ENCODE measurements at regions not wholly inside any gene's neighbourhood (a gene's known extent, or its start where the extent isn't known, plus 50 kb on each side); places are given as distances from the start of the nearest gene placed in this dataset.

GRCh38 chr7:69217516-69218350 lies 380.5 kb upstream of the AUTS2 start:
- H3K27ac Mint-ChIP-seq: no peak overlapping the region
- H3K9me3 Mint-ChIP-seq: no peaks in the 10 kb centered on the region
- H3K4me3 Mint-ChIP-seq: no peak overlapping the region
- no peak for TF ChIP-seq CTCF (conservative IDR thresholded peaks at IDR 0.05)
- DNase-seq (ENCODE audit: extremely low spot score, unreplicated experiment): no peak
- no peaks in the 10 kb centered on the region for H3K36me3 Mint-ChIP-seq
- peaks cover 13% of the 10 kb centered on the region for H3K27me3 Mint-ChIP-seq
- H3K4me1 Mint-ChIP-seq (ENCODE audit: unreplicated experiment): peaks cover 8% of the 10 kb centered on the region

- TF ChIP-seq CTCF (conservative IDR thresholded peaks at IDR 0.05): no peak
- Mint-ChIP-seq H3K4me1 (ENCODE audit: unreplicated experiment) (peaks cover 8% of the 10 kb centered on the region), H3K4me3 (no peak overlapping the region), H3K27ac (no peak overlapping the region), H3K36me3 (no peaks in the 10 kb centered on the region), H3K27me3 (peaks cover 12% of the 10 kb centered on the region), H3K9me3 (no peaks in the 10 kb centered on the region)
- DNase-seq (ENCODE audit: extremely low spot score, unreplicated experiment): no peak
Measured at GRCh38 chr7:69218576-69218975, 379.7 kb upstream of the AUTS2 start.

GRCh38 chr7:69219381-69219780 lies 378.9 kb upstream of the AUTS2 start:
- no peak for TF ChIP-seq CTCF (conservative IDR thresholded peaks at IDR 0.05)
- no peaks in the 10 kb centered on the region for H3K9me3 Mint-ChIP-seq
- H3K36me3 Mint-ChIP-seq: no peaks in the 10 kb centered on the region
- DNase-seq (ENCODE audit: extremely low spot score, unreplicated experiment): no peak
- H3K4me1 Mint-ChIP-seq (ENCODE audit: unreplicated experiment): peaks cover 13% of the 10 kb centered on the region
- H3K4me3 Mint-ChIP-seq: no peak overlapping the region
- no peak overlapping the region for H3K27ac Mint-ChIP-seq
- H3K27me3 Mint-ChIP-seq: peaks cover 12% of the 10 kb centered on the region

DNA sequence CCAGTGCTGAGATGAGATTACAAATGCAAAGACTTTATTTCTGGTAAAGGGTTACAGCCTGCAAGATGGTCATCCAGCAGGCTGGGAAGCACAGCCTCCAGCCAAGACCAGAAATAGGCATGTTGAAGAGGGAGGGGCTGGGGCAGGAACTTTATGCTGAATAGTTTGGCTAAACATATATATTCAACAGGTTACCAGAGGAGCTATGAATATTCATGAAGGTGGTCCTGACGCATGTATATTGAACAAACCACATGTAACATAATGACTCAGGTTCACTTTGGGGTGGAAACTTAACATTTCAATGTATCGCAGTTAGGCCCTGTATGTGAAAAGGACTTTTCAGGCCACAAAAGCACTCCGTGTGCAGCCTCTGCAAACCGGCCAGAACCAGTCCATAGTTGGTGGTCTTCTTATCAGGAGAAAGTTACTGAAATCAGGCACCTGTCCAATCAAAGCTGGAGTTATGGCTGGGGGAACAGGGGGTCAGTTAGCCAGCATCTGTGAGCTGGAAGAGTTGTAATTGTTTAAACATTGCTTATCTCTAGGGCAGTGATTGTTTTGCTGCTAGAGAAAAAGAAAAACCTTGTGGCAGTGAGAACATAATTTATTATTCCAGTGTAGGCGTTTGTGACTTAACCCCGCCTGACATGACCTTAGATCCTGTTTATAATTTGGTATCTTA lies 372.9 kb upstream of the AUTS2 start:
- Mint-ChIP-seq H3K27me3 (peaks cover 7% of the 10 kb centered on the region), H3K27ac (no peak overlapping the region), H3K4me1 (ENCODE audit: unreplicated experiment) (peaks cover 5% of the 10 kb centered on the region), H3K4me3 (no peak overlapping the region), H3K36me3 (no peaks in the 10 kb centered on the region), H3K9me3 (no peaks in the 10 kb centered on the region)
- TF ChIP-seq CTCF (conservative IDR thresholded peaks at IDR 0.05): no peak
- DNase-seq (ENCODE audit: extremely low spot score, unreplicated experiment): no peak

GRCh38 chr7:69228212-69228811 lies 370.0 kb upstream of the AUTS2 start:
- no peaks in the 10 kb centered on the region for H3K36me3 Mint-ChIP-seq
- no peak overlapping the region for H3K27ac Mint-ChIP-seq
- peaks cover 11% of the 10 kb centered on the region for H3K4me1 Mint-ChIP-seq (ENCODE audit: unreplicated experiment)
- H3K4me3 Mint-ChIP-seq: no peak overlapping the region
- no peak for DNase-seq (ENCODE audit: extremely low spot score, unreplicated experiment)
- peaks cover 18% of the 10 kb centered on the region for H3K27me3 Mint-ChIP-seq
- no peaks in the 10 kb centered on the region for H3K9me3 Mint-ChIP-seq
- TF ChIP-seq CTCF (conservative IDR thresholded peaks at IDR 0.05): no peak

Measured in type B pancreatic cell (in vitro differentiated cells).